ENCODE measurements at regions not wholly inside any gene's neighbourhood (a gene's known extent, or its start where the extent isn't known, plus 50 kb on each side); places are given as distances from the start of the nearest gene placed in this dataset.

DNA sequence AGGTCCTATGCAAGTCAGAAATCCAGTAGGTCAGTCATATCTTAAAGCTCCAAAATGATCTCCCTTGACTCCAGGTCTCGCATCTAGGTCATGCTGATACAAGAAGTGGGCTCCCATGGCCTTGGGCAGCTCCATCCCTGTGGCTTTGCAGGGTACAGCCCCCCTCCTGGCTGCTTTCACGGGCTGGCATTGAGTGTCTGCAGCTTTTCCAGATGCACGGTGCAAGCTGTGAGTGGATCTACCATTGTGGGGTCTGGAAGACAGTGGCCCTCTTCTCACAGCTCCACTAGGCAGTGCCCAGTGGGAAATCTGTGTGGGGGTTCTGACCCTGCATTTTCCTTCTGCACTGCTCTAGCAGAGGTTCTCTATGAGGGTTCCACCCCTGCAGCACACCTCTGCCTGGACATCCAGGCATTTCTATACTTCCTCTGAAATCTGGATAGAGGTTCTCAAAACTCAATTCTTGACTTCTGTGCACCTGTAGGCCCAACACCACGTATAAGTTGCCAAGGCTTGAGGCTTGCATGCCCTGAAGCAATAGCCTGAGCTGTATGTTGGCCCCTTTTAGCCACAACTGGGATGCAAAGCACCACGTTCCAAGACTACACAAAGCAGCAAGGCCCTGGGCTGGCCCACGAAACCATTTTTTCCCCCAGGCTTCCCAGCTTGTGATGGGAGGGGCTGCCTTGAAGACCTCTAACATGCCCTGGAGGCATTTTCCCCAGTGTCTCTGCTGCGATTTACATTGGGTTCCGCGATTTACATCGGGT lies 472.7 kb downstream of the NPHP4 start (continued):
- TF ChIP-seq, protein P1, sequence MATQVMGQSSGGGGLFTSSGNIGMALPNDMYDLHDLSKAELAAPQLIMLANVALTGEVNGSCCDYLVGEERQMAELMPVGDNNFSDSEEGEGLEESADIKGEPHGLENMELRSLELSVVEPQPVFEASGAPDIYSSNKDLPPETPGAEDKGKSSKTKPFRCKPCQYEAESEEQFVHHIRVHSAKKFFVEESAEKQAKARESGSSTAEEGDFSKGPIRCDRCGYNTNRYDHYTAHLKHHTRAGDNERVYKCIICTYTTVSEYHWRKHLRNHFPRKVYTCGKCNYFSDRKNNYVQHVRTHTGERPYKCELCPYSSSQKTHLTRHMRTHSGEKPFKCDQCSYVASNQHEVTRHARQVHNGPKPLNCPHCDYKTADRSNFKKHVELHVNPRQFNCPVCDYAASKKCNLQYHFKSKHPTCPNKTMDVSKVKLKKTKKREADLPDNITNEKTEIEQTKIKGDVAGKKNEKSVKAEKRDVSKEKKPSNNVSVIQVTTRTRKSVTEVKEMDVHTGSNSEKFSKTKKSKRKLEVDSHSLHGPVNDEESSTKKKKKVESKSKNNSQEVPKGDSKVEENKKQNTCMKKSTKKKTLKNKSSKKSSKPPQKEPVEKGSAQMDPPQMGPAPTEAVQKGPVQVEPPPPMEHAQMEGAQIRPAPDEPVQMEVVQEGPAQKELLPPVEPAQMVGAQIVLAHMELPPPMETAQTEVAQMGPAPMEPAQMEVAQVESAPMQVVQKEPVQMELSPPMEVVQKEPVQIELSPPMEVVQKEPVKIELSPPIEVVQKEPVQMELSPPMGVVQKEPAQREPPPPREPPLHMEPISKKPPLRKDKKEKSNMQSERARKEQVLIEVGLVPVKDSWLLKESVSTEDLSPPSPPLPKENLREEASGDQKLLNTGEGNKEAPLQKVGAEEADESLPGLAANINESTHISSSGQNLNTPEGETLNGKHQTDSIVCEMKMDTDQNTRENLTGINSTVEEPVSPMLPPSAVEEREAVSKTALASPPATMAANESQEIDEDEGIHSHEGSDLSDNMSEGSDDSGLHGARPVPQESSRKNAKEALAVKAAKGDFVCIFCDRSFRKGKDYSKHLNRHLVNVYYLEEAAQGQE (IDR thresholded peaks at IDR 0.05): no peak
- TF ChIP-seq HNF4A (conservative IDR thresholded peaks at IDR 0.05) (no peak), FOXA2 (IDR thresholded peaks at IDR 0.05) (no peak)

DNA sequence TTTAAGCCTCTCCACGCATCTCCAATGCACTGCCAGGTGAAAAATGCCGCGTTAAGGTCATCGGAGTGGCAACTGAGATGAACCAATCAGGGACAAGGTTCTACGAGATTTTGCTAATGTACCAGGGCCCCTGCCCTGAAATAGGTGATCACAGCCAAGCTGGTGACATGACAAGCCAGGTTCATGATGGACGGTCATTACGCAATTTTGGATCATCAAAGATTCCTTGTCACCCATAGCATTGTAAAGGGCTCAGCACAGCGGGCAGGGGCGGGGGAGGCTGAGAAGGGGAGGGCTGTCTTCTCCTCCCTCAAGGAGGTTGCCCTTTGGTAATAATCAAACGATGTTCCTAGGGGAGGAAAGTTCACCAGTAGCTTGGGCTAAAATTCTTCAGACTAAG lies 475.5 kb downstream of the NPHP4 start:
- TF ChIP-seq JUND (IDR thresholded peaks at IDR 0.05) (no peak), RXRA (IDR thresholded peaks at IDR 0.05) (no peak), SP1 (IDR thresholded peaks at IDR 0.05) (no peak), TAF1 (conservative IDR thresholded peaks at IDR 0.05) (no peak), EGR1 (IDR thresholded peaks at IDR 0.05; ENCODE audit: low read depth in 2 of 2) (no peak), YY1 (IDR thresholded peaks at IDR 0.05) (no peak), FOXA2 (IDR thresholded peaks at IDR 0.05) (no peak)
- TF ChIP-seq, protein P2, sequence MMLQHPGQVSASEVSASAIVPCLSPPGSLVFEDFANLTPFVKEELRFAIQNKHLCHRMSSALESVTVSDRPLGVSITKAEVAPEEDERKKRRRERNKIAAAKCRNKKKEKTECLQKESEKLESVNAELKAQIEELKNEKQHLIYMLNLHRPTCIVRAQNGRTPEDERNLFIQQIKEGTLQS (IDR thresholded peaks at IDR 0.05): no peak
- TF ChIP-seq, protein P3, sequence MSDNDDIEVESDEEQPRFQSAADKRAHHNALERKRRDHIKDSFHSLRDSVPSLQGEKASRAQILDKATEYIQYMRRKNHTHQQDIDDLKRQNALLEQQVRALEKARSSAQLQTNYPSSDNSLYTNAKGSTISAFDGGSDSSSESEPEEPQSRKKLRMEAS (IDR thresholded peaks at IDR 0.05): no peak
- TF ChIP-seq, protein P4, sequence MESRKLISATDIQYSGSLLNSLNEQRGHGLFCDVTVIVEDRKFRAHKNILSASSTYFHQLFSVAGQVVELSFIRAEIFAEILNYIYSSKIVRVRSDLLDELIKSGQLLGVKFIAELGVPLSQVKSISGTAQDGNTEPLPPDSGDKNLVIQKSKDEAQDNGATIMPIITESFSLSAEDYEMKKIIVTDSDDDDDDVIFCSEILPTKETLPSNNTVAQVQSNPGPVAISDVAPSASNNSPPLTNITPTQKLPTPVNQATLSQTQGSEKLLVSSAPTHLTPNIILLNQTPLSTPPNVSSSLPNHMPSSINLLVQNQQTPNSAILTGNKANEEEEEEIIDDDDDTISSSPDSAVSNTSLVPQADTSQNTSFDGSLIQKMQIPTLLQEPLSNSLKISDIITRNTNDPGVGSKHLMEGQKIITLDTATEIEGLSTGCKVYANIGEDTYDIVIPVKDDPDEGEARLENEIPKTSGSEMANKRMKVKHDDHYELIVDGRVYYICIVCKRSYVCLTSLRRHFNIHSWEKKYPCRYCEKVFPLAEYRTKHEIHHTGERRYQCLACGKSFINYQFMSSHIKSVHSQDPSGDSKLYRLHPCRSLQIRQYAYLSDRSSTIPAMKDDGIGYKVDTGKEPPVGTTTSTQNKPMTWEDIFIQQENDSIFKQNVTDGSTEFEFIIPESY (IDR thresholded peaks at IDR 0.05): no peak
- TF ChIP-seq, protein P5, sequence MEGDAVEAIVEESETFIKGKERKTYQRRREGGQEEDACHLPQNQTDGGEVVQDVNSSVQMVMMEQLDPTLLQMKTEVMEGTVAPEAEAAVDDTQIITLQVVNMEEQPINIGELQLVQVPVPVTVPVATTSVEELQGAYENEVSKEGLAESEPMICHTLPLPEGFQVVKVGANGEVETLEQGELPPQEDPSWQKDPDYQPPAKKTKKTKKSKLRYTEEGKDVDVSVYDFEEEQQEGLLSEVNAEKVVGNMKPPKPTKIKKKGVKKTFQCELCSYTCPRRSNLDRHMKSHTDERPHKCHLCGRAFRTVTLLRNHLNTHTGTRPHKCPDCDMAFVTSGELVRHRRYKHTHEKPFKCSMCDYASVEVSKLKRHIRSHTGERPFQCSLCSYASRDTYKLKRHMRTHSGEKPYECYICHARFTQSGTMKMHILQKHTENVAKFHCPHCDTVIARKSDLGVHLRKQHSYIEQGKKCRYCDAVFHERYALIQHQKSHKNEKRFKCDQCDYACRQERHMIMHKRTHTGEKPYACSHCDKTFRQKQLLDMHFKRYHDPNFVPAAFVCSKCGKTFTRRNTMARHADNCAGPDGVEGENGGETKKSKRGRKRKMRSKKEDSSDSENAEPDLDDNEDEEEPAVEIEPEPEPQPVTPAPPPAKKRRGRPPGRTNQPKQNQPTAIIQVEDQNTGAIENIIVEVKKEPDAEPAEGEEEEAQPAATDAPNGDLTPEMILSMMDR (IDR thresholded peaks at IDR 0.05; ENCODE audit: low read depth, low read length, missing input control): no peak
- Histone ChIP-seq H3K36me3 (ENCODE audit: control insufficient read depth in 4 of 4, insufficient read depth in 3 of 4, low read depth in 1 of 4, low read length in 3 of 4) (no peaks in the 10 kb centered on the region), H3K9ac (ENCODE audit: low read depth in 1 of 2, low read length in 2 of 2) (no peak overlapping the region), H3K4me3 (ENCODE audit: low read depth in 1 of 3, low read length in 3 of 3) (no peak overlapping the region), H3K27me3 (ENCODE audit: control insufficient read depth in 4 of 4, insufficient read depth in 4 of 4, low read length in 3 of 4) (peaks cover 0 to 5% (median 0%) of the 10 kb centered on the region in 4 donors), H3K27ac (ENCODE audit: low read depth in 1 of 2, low read length in 2 of 2) (no peak overlapping the region), H3K9me3 (ENCODE audit: control insufficient read depth in 4 of 4, low read length in 3 of 4) (no peaks in the 10 kb centered on the region), H3K4me1 (ENCODE audit: control insufficient read depth in 4 of 4, insufficient read depth in 4 of 4, low read length in 3 of 4) (no peaks in the 10 kb centered on the region)
- WGBS: 74% methylated on average over 10 of the region's 10 CpGs
- DNase-seq (ENCODE audit: low spot score): no peak
